B cell (primary cell): ENCODE measurements at regions not wholly inside any gene's neighbourhood (a gene's known extent, or its start where the extent isn't known, plus 50 kb on each side); places are given as distances from the start of the nearest gene placed in this dataset.

Experiments
- ATAC-seq: fragments of 200-7000 bp; cut with Tn5 transposase; one replicate; pipeline ENCODE4 v1.10.0; 2021; ENCODE audit warnings: low read depth, mild to moderate bottlenecking, moderate number of reproducible peaks, moderate library complexity
- CTCF ChIA-PET: fragments of 350-600 bp; sonication (Branson Sonifier 250); formaldehyde crosslinking; loops from one replicate; lab custom pipeline; 2021; ENCODE audit warnings: antibody characterized with exemption, inconsistent platforms; lab: Charles Lee
- POLR2A ChIA-PET: fragments of 350-600 bp; sonication (Branson Sonifier 250); formaldehyde crosslinking; loops from one replicate; lab custom pipeline; 2021; ENCODE audit warnings: antibody characterized with exemption; lab: Charles Lee
- DNase-seq: peaks from one replicate; pipeline ENCODE4 v3.0.0; 2013
- H2AFZ ChIP-seq: 2 replicates; pipeline ENCODE4 v1.6.1; 2012; ENCODE audit warnings: mild to moderate bottlenecking, low read depth, low read length; ENCODE audit not compliant: insufficient read depth, poor library complexity, severe bottlenecking
- H3K27ac ChIP-seq, 2 donors: 1 replicate in 1 of 2; 2 replicates in 1 of 2; pipeline ENCODE4 v1.5.1; 2012 to 2013; ENCODE audit warnings: low read length in 2 of 2, mild to moderate bottlenecking in 2 of 2, moderate library complexity in 1 of 2
- H3K27me3 ChIP-seq, 4 experiments: fragments of 200-600 bp in 1 of 4; sonication (generic) in 1 of 4; replicated peaks in 1 of 4; 1 replicate in 2 of 4; 2 replicates in 2 of 4; pipeline versions ENCODE4 v1.6.1 to v1.7.0; 2013 to 2016; ENCODE audit warnings: low read length in 3 of 4, mild to moderate bottlenecking in 2 of 4, mixed read lengths in 1 of 4, moderate library complexity in 1 of 4; ENCODE audit not compliant: insufficient read depth in 4 of 4, control insufficient read depth in 3 of 4; ENCODE audit errors: control extremely low read depth in 1 of 4
- H3K36me3 ChIP-seq, 2 experiments: replicated peaks in 1 of 2; 1 replicate in 1 of 2; 2 replicates in 1 of 2; pipeline versions ENCODE4 v1.6.1 to v1.7.1; 2013; ENCODE audit warnings: low read length in 1 of 2; ENCODE audit not compliant: insufficient read depth in 2 of 2, control insufficient read depth in 1 of 2; ENCODE audit errors: control extremely low read depth in 1 of 2, extremely low read depth in 1 of 2
- H3K4me1 ChIP-seq, 2 donors: fragments of 200-600 bp in 1 of 2; sonication (generic) in 1 of 2; 1 replicate in 1 of 2; 2 replicates in 1 of 2; pipeline versions ENCODE4 v1.5.1 to v1.6.1; 2013 to 2017; ENCODE audit warnings: low read length in 2 of 2; ENCODE audit not compliant: control insufficient read depth in 2 of 2, insufficient read depth in 2 of 2
- H3K4me2 ChIP-seq: replicated peaks from 2 replicates; pipeline ENCODE3; 2012; ENCODE audit warnings: mild to moderate bottlenecking, low read depth, low read length; ENCODE audit not compliant: poor library complexity, severe bottlenecking
- H3K4me3 ChIP-seq, 5 experiments: fragments of 200-600 bp in 1 of 5; sonication (generic) in 1 of 5; 1 replicate in 3 of 5; 2 replicates in 2 of 5; pipeline versions ENCODE4 v1.5.1 to v1.7.0; 2011 to 2016; ENCODE audit warnings: low read length in 4 of 5, mild to moderate bottlenecking in 4 of 5, low read depth in 2 of 5, control low read depth in 1 of 5, moderate library complexity in 1 of 5; ENCODE audit not compliant: insufficient read depth in 1 of 5; ENCODE audit errors: control extremely low read depth in 1 of 5, extremely low read depth in 1 of 5
- H3K79me2 ChIP-seq: fragments of 200-600 bp; sonication (generic); one replicate; pipeline ENCODE4 v1.6.0; 2016; ENCODE audit warnings: low read length; ENCODE audit not compliant: control insufficient read depth, insufficient read depth
- H3K9ac ChIP-seq: fragments of 200-600 bp; sonication (generic); 2 replicates; pipeline ENCODE4 v1.6.1; 2017; ENCODE audit warnings: mild to moderate bottlenecking, low read length, moderate library complexity
- H3K9me3 ChIP-seq, 3 donors: one replicate each; pipeline versions ENCODE4 v1.6.1 to v1.7.1; 2013; ENCODE audit warnings: low read length in 2 of 3; ENCODE audit not compliant: control insufficient read depth in 2 of 3, insufficient read depth in 1 of 3; ENCODE audit errors: control extremely low read depth in 1 of 3
- H4K20me1 ChIP-seq: 2 replicates; pipeline ENCODE4 v1.6.0; 2012; ENCODE audit warnings: mild to moderate bottlenecking, low read length; ENCODE audit not compliant: insufficient read depth, control insufficient read depth, poor library complexity, severe bottlenecking
- H3K27ac Mint-ChIP-seq: one replicate; pipeline ENCODE4 v1.8.0; 2021; ENCODE audit warnings: mixed read lengths
- H3K27me3 Mint-ChIP-seq: one replicate; pipeline ENCODE4 v1.8.0; 2021; ENCODE audit warnings: mixed read lengths
- H3K4me1 Mint-ChIP-seq: one replicate; pipeline ENCODE4 v1.8.0; 2021; ENCODE audit warnings: mixed read lengths
- H3K4me3 Mint-ChIP-seq: one replicate; pipeline ENCODE4 v1.8.0; 2021; ENCODE audit warnings: mixed read lengths
- H3K9me3 Mint-ChIP-seq: one replicate; pipeline ENCODE4 v1.8.0; 2022; ENCODE audit warnings: mixed read lengths; ENCODE audit not compliant: insufficient read depth
- CTCF ChIP-seq: fragments of 200-600 bp; IDR thresholded peaks from one replicate; pipeline ENCODE4 v1.8.0; 2022; ENCODE audit warnings: antibody characterized with exemption, mild to moderate bottlenecking
- EZH2 ChIP-seq: IDR thresholded peaks from 2 replicates; pipeline ENCODE4 v1.6.1; 2012; ENCODE audit warnings: borderline replicate concordance, low read depth, mild to moderate bottlenecking, moderate library complexity, low read length; ENCODE audit not compliant: insufficient read depth, poor library complexity, severe bottlenecking
- WGBS: methylation state at CpG from one replicate; pipeline ENCODE4 v1.1.5; 2013; ENCODE audit warnings: missing lambda C conversion rate; ENCODE audit not compliant: insufficient coverage; 5-methylcytosine and 5-hydroxymethylcytosine counted together
- intact Hi-C: fragments of 100-400 bp; cut with micrococcal nuclease; formaldehyde crosslinking; loops from one replicate; pipeline ENCODE4 v1.10.0; 2022

- intact Hi-C loops = no loop called here
- H3K27me3 Mint-ChIP-seq = no peaks in the 10 kb centered on the region
- ChIA-PET POLR2A (no interaction called here), CTCF (no interaction called here)
- H3K36me3 ChIP-seq = no peaks in the 10 kb centered on the region
- 75% methylated on average over 2 of the region's 5 CpGs for WGBS
- no peak for ATAC-seq
- H2AFZ ChIP-seq = no peak overlapping the region
- H3K79me2 ChIP-seq = no peaks in the 10 kb centered on the region
- H3K4me1 Mint-ChIP-seq = no peaks in the 10 kb centered on the region
- no peak overlapping the region for H3K27ac Mint-ChIP-seq
- no peaks in the 10 kb centered on the region for H3K9me3 ChIP-seq
- H3K4me1 ChIP-seq = no peaks in the 10 kb centered on the region
- peaks cover 1% of the 10 kb centered on the region for H3K9me3 Mint-ChIP-seq
- H3K27me3 ChIP-seq = no peaks in the 10 kb centered on the region
- H3K4me3 Mint-ChIP-seq = no peak overlapping the region
- DNase-seq = no peak
- H3K4me3 ChIP-seq = no peak overlapping the region
- no peak overlapping the region for H3K9ac ChIP-seq
- no peak overlapping the region for H3K4me2 ChIP-seq
- no peak overlapping the region for H3K27ac ChIP-seq
- TF ChIP-seq CTCF = no peak
- no peak for TF ChIP-seq EZH2
- H4K20me1 ChIP-seq = no peaks in the 10 kb centered on the region
Observed at GRCh38 chr12:61757831-61758505, 502.2 kb upstream of the USP15 start.

DNA sequence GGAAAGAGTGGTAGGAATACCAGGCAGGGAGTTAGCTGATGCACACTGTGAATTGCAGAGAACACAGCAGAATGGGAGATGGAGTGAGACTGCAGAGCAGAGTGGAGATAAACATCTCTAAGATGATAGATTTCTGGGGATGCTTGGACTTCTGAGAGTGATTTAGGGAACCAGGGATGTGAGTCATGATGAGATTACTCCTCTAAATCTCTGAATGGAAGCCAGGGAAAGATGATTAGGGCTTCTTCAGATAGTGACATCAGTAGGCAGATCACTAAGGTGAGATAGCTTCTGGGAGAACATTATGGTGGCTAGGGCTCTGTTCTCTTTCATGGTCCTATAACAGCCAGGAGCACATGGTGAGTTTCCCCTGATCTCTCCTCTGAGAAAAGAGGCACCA, 501.5 kb upstream of the USP15 start:
- H3K4me1 ChIP-seq = no peaks in the 10 kb centered on the region
- H3K27ac ChIP-seq = no peak overlapping the region
- H4K20me1 ChIP-seq = no peaks in the 10 kb centered on the region
- H3K4me1 Mint-ChIP-seq = no peaks in the 10 kb centered on the region
- H3K4me2 ChIP-seq = no peak overlapping the region
- H3K27me3 ChIP-seq = no peaks in the 10 kb centered on the region
- CTCF ChIA-PET = no interaction called here
- POLR2A ChIA-PET = no interaction called here
- H3K27me3 Mint-ChIP-seq = no peaks in the 10 kb centered on the region
- H3K9me3 Mint-ChIP-seq = peaks cover 1% of the 10 kb centered on the region
- DNase-seq = no peak
- TF ChIP-seq CTCF (no peak), EZH2 (no peak)
- no peak overlapping the region for H3K4me3 ChIP-seq
- H3K79me2 ChIP-seq = no peaks in the 10 kb centered on the region
- H2AFZ ChIP-seq = no peak overlapping the region
- no peaks in the 10 kb centered on the region for H3K9me3 ChIP-seq
- no peaks in the 10 kb centered on the region for H3K36me3 ChIP-seq
- H3K9ac ChIP-seq = no peak overlapping the region
- ATAC-seq = no peak
- H3K27ac Mint-ChIP-seq = no peak overlapping the region
- intact Hi-C loops = no loop called here
- H3K4me3 Mint-ChIP-seq = no peak overlapping the region
